ENCODE measurements at regions not wholly inside any gene's neighbourhood (a gene's known extent, or its start where the extent isn't known, plus 50 kb on each side); places are given as distances from the start of the nearest gene placed in this dataset.

DNA sequence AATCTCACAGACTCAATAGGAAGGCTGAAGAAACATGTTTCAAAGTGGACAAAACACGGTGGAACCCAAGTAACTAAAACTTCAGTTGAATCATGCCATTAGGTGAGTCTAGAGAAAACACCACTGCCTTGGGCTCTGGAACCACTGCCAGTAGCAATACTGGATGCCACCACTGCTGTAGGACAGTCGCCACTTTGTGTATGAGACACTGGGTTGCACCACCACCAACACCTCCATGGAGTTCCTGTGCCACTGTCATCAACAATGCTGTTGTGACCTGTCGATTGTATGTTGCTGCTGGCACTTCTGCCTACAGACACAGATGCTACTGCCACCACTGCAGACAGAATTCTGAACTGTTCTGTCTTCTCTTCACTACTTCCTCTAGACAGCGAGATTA lies 686.7 kb downstream of the METTL4 start:
- no peak for DNase-seq

DNA sequence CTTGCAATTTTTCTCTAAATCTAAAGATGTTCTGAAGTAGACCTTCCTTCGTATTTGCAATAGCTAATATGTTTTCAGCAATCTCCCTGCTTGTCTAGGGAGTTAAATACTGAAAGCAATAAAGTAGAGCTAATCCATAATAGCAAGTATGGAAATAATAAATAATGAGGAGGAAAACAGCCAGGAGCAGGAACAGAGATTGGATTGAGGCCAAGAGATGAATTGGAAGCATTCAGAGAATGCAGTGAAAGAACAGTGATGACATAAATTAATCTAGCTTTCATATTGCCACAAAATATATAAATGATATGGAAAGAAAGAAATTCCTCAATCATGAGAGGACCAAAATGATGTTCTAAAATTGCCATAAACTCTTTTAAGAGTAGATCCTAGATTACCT lies 679.7 kb downstream of the METTL4 start:
- DNase-seq, result no peak

DNA sequence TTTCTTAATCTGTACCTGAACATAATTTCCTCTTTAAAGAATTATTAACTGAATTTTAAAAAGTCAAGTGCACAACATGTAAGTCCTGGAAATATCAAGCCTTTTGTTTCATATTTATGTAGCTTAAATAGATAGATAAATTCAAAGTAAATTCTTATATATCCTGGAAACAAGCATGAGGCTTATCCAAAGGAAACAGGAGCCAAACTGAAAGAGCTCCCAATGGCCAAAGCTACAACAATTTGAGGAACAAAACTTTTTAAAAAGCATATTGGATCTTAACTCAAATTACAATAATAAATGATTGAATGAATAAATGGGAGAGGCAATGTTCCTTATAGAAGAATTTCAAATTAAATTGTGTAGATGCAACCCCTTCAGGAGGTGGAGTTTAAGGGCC lies 679.1 kb downstream of the METTL4 start:
- no peak for DNase-seq

DNA sequence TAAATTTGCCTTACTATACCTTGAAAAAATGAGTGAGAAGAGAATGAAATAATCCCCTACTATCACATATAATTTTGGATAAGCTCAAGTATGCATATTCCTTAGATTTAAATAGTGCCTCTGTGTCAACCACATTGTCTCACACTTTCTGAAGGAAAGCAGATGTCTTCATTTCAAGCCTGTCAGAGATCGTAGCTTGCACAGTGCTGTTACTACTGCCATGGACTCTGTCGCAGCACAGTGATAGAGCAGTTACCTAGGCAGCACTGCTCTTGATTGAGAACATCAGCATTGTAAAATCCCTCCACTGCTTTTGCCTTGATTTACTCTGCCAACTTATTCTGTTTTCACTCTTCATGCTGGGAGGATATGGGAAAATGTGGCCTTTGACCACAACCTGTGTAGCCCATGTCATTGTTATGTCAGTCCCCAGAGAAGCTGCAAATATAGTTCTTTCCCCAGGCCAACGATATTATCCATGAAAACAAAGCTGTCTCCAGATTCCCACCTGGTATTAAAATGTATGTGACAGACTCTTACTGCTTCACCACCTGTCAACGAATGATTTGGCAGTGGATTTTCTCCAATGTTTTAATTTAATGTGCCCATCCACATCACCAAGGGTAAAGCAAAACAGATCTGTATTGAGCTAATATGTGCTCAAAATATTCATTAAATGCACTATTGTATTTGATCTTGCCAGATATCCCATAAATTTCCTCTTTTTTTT lies 675.7 kb downstream of the METTL4 start:
- no peak for DNase-seq

DNA sequence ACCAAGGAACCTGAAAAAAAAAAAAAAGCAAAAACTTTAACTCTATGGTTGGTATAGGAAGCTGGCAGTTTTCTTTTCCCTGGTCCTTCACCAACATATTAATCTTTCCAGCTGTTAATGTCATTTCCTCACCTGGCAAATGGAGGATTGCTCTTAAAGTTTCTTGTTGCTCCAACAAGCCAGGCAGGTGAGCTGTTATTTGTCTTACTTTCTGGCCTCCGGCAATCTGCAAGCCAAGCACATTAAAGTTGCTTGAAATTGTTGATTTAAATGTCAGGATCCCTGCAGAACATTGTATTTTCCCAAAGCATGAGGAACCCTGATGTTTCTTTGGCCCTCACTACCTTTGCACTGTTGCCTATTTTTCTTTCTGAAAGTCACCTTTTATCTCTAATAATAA lies 664.9 kb downstream of the METTL4 start:
- DNase-seq, result no peak

DNA sequence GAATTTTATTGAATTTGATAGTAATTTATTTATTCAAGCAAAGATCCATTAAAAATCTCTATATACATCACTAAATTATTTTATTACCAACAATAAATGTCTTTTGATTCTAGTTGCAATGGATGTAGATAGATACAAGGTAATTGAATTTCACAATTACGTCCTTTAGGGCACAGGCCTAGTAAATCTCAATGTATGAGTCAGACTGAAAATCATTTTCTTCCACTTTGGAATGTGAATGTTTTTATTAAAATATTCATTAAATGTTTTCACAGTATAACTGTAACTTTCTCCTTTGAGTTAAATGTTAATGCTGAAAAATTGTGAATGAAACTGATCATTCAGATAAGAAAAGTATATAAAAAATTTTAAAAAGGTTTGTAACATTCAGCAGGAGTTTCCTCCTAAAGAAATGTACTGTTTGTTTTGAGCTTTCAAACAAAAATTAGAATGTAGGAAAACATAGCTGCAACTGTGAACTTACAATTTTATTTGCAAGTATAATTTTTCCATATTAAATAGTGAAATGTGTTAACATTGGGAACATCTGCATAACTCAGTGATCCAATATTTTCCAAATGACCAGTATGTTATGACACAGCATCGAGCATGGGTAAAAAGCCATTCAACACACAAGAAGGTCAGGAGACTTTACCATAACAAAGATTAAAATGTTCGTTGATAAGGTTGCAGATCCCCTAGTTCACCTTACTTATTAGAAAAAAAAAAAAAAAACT lies 663.7 kb downstream of the METTL4 start:
- DNase-seq, result no peak

DNA sequence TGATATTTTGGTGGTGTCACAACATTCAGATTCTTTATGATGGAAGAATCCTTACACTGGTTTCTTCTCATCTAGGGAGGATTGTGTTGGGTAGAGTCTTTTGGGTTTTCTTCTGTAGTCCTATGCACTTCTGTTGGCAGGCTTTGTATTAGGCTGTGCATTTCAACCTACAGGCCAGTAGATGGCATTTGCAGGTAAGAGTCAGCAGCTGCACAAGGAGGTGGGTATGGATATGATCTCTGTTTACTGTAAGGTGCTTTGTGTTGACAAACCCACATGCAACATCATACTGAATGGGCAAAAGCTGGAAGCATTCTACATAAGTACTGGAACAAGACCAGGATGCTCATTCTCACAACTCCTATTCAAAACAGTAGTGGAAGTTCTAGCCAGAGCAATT lies 656.8 kb downstream of the METTL4 start:
- DNase-seq, result no peak

DNA sequence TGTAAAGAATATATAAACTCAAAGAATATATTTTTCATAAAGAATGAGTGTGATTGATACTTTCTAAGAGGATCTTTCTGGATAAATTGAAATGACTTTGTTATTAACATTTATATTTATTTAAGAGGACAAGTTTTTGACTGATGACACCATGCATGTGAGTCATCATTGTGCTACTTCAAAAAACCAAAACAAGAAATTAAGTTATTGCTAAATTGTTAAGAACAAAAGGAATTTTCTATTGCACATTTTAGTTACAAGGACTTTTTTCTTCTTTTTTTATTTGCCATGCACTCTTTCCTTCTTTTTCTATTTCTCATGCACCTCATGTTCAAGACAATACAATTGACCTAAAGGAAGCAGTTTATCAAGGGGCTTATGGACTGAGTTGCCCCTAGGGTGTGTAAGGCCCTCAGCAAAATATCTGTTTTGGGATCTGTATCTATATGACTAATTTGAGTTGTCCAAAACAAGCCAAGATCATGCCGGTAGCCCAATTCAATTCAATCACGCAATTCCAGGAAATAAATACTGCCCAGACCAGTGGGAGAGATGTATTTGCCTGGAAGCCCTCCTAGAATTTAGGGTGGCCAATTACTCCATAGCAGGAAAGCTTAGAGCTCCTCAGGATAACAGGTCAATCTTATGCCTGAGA lies 654.3 kb downstream of the METTL4 start:
- DNase-seq, result no peak

DNA sequence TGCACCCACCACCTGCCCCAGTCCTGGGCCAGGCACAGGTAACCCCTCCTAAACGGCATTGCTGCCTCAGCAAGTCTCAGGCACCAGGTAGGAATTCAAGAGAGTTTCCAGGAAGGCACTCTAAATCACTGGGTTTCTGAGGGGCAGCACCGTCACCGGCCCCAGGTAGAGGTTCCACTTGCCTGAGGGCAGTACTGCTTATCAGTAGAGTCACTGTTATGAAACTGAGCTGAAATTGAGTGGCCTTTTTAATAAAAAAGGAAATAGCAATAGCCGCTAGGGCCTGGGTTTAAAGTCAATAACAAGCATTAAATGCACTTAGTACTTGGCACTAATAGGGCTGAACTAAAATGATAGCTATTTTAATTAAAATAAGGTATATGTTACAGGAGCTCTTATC lies 653.7 kb downstream of the METTL4 start:
- no peak for DNase-seq

DNA sequence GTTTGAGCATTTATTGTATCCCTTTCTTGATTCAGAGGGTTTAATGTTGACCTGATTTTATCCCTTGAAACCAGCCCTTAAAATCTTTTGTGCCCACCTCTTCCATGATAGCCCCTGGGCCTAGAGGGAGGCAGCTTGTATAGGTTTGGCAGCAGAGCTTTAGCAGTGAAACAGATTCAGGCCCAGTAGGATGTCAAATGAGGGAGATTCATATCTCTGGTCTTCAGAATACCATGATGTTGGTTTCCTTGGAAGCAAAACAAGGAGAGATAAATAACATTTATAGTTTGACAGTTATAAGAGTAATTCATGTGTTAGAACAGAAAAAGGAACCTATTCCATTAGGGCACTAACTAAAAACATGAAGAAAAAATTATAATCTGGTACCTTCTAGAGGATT lies 649.2 kb downstream of the METTL4 start:
- no peak for DNase-seq

DNA sequence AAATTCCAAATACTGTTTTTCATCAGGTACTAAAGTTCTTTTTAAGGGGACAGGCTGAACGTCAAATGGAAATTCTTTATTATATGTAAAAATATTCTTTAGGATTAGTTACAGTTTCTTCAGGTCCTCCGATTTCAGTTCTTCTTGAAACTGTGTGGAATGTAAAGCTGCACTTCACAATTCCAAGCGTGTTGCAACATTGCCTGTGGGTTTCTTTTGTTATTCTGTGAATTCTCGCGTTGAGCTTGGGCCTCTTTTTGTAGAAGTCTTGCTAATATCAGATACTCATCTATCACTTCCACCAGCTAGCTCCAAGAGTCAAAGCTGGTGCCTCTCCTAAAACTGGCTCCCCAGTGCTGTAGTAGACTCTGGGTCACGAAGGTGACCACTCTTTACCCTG lies 642.6 kb downstream of the METTL4 start:
- DNase-seq, result no peak

DNA sequence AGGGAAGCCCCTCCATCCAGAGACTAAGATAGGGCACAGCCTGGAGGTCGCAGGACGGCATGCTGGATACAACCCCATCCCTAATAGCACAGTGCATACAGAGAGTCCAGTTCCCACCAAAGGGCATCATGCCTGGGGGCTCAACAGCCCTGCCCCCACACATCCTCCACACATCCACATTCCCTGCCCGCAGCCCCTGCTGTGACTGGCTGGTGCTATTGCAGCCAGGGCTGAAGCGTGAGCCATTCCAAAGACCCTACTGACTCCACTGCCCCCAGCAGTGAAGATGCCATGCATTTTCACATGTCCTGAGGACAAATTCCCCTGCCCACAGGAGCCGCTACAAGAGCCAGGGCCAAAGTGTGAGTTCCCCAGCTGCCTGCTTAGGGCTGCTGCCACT lies 641.6 kb downstream of the METTL4 start:
- DNase-seq, result no peak

DNA sequence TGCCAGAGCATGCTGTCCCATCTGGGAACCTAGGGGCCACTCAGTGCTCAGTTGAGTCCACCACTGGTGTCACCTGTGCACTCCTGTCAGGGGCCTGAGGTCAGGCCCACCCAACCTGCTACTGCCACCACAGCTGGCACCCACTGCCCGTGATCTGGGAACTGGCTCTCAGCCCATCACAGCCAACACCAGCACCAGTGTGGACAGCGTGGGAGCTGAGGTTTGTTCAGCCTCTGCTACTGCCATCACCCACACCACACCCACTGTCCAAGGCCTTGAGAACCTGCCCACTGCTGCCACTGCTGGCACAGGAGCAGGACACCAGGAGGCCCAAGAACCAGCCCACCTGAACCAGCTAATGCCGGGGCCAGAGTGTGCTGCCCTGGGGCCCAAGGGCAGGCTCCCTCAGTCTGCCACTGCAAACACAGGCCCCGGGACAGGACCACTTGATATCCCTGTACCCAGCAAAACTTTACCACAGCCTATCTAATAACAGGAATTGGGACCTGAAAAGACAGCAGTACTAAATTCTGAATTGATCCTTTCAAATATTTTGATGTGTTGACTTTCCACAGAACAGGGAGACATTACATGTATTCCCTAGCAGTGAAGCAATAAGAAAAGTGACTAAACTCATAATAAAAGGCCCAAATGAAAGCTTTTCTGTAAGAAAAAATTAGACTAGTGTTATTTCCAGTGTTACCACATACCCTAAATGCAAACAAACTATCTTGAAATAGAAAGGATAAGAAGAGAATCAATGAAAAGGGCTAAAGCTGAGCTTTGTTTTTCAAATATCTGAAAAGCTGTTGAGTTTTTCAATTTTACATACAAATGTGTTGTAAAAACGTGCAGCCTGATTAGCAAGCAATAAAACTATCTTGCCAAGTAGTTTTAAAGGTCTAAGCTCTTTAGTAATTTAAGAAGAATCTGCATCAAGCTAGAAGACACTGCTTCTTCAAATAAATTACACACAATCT lies 640.7 kb downstream of the METTL4 start:
- DNase-seq, result no peak

DNA sequence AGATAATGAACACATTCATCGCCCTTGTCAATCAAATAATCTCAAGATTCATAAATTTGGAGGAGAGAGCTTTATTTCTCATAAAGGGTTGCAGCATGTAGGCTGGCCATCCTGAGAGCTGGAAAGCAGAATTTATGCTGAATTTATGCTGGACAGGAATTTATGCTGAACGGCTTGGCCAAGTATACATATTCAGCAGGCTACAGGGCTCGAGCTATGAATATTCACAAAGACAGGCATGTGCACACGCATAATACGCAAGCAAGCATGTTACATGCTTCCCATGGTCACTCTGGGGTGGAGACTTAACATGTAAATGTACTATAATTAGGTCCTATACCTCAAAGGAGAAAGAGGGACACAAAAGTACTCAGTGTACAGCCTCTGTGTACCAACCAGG lies 618.8 kb downstream of the METTL4 start:
- no peak for DNase-seq

DNA sequence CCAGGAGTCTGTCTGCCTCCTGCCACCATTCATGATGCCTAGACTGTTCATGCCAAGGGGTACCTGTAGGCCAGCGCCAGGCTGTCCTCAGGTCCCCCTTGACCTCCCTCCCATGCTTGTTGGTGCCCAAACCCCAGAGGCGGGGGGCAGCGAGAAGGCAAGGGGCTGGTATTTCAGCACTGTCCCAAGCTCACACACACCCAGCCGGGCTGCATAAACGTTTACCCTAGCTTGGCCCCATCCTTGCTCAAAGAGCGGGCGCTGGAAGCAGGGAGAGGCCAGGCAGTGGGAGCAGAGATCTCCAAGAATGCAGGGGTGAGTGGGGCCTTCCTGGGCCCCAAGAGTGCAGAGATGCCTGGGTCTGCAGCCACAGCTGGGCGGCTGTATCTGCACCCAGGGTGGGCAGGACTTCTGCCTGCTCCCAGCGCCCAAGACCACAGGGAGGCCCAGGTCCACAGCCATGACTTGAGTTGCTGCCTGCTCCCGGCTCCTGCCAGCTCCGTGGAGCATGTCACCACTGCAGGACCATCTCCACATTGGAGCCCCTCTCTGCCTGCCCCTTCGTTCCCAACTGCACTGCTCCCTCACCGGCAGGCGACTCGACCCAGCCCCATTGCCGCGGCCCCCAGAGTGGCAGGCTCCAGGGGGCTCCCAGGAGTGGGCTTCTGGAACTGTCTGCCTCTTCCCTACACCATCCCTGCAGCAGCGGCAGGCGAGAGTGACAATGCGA lies 616.6 kb downstream of the METTL4 start:
- DNase-seq, result no peak

DNA sequence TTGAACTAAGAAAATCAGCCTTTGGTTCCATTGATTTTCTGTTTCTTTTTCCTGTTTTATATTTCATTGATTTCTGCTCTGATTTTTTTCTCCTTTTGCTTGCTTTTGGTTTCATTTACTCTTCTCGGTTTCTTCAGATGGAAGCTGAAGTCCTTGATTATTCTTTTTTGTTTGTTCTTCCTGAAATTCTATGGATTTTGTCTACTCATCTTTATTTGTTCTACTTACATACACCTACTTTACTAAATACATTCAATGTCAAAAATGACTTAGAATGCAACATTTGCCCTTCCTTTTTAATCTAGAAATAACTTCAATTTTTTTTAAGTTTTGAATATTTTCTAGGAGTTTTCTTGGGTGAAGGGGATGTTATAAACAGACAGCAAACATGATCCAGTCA lies 612.5 kb downstream of the METTL4 start:
- DNase-seq, result no peak

DNA sequence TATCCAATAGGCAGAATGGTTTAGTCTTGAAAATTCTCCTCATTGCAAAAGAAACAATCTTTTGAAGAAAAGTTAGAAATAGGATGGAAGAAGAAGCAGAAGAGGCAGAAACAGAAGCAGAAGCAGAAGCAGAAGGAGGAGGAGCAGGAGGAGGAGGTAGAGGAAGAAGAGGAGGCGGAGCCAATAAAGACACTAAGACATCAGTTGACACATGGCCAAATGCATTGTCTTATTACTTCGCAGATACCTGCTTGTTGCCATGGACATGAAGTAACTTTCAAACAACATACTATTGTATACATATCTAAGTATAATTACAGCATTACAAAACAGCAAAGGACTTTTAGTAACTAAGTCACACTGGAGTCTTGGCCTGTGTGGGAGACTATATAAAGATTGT lies 606.3 kb downstream of the METTL4 start:
- DNase-seq, result no peak

DNA sequence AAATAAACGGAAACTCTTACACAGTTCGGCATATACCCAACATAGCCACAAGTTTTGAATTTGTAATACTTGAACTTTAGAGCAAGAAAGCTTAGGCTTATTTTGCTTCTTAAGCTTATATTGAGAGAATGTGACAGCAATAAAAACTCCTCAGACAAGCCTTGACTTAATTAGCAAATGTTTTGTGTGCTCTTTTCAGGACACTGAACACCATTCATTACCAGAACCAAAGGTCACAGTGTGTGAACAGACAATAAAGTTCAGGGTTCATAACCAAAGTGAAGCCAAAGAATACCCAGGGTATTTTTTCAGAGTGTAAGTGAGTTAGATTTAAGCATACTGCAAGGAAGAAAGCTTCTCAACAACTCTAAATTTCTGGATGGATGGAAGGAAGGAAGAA lies 605.8 kb downstream of the METTL4 start:
- DNase-seq, result no peak

DNA sequence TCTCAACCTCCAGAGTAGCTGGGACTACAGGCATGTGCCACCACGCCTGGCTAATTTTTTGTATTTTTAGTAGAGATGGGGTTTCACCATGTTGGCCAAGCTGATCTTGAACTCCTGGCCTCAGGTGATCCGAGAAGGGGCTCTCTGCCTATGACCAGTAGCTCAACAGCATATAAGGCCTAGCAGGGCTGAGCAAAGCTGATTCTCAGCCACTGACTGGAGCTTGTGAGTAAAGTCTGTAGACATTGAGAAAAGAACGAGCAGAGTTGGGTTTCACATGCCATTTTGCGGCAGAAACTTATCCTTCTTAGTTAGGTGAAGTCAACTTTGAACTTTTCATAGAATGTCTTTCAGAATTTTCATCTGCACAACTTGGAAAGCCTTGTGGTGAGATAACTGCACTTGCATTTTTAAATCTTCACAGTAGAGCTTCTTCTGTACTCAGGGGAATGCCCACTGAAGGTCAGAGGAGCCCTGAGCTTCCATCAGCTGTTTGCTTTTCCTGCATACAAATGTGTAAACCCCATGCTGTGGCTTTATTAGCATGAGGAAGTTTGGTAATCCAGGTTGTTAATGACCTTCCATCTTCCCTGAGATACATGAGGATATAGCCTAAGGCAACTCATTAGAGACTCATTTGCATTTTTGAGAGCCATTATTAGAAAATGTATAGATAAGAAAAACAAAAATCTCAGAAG lies 602.4 kb downstream of the METTL4 start:
- no peak for DNase-seq

DNA sequence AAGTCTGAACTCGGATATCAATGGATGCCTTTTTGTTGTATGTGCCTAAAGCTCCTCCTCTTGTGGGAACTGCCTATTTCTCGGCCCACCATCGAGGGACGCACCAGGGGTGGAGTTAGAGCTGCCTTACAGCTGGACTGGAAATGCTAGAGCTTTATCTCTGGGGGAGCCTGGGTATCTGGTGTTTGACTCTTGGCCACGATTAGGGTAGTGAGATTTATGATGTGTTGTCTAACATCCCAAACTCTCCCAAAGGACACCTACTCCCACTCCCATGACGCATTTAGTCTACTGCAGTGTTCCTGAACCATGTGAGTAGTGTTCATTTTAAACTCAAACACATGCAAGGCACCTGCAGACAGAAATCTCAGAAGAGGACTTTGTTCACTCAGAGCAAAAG lies 594.8 kb downstream of the METTL4 start:
- no peak for DNase-seq

DNA sequence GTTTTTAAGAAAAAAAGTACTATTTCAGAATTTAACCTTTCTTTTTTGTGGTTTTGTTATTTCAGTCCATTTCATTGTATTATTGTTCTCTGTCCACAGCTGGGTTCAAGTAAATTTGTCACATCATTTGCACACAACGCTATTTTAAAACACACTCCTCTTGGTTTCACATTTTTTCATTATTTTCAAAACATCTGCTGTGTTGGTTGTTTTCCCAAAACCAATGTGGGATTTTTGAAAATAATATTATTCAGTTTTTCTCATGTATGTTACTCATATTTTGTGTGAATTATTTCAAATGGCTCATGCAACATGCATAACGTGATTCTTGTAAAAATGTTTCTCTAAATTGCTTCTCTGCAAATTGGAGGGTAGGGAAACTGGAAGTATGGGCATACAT lies 589.2 kb downstream of the METTL4 start:
- no peak for DNase-seq
